HepG2 (cell line): ENCODE measurements at regions not wholly inside any gene's neighbourhood (a gene's known extent, or its start where the extent isn't known, plus 50 kb on each side); places are given as distances from the start of the nearest gene placed in this dataset.
A peak's percentile ranks its signal among the peaks of the same experiment; 100 is the strongest.

ENCODE experiments used
- ATAC-seq: fragments of 200-7000 bp; cut with Tn5 transposase; 3 replicates; pipeline ENCODE4 v1.9.1; 2020; ENCODE audit warnings: mild to moderate bottlenecking, moderate library complexity
- BruUV-seq: library from RNA; stranded (reverse); fragments of 400-500 nt; replicated peaks from 2 replicates; lab custom pipeline; 2021; lab: Mats Ljungman, UMichigan
- CTCF ChIA-PET: fragments of 300-600 bp; formaldehyde crosslinking; extraction: SDS; loops from one replicate; lab custom pipeline; 2021; ENCODE audit warnings: low total read pairs, inconsistent platforms, low intra/inter-chr PET ratio; lab: Yijun Ruan, JAX
- POLR2A ChIA-PET: fragments of 350-600 bp; sonication (Branson Sonifier 250); formaldehyde crosslinking; loops from one replicate; lab custom pipeline; 2020; ENCODE audit warnings: antibody characterized with exemption, inconsistent platforms; lab: Yijun Ruan, JAX
- DNase-seq: peaks from one replicate; pipeline ENCODE4 v3.0.0-alpha.2; 2015; ENCODE audit warnings: low spot score
- FAIRE-seq: peaks from 3 replicates; lab custom pipeline; 2011; peaks lifted over from hg19 to GRCh38; lab: Jason Lieb, UNC
- H2AFZ ChIP-seq: one replicate; pipeline ENCODE4 v1.6.1; 2011; ENCODE audit warnings: low read length, inconsistent platforms
- H3K27ac ChIP-seq: fragments of 300-600 bp; 3 replicates; pipeline ENCODE4 v1.8.0; 2011; ENCODE audit warnings: mixed run types, mild to moderate bottlenecking, mixed read lengths, low read length, inconsistent platforms; ENCODE audit not compliant: insufficient read depth; ENCODE audit errors: extremely low read length
- H3K27me3 ChIP-seq, 2 experiments: fragments of 200-600 bp in 1 of 2; 2 replicates in 1 of 2; 3 replicates in 1 of 2; pipeline versions ENCODE4 v1.6.0 to v1.8.0; 2011; ENCODE audit warnings: low read length in 2 of 2, mild to moderate bottlenecking in 2 of 2, moderate library complexity in 2 of 2, inconsistent platforms in 1 of 2; ENCODE audit not compliant: insufficient read depth in 2 of 2, control insufficient read depth in 1 of 2
- H3K36me3 ChIP-seq, 2 experiments: fragments of 200-600 bp in 1 of 2; replicated peaks in 1 of 2; 2 replicates in 1 of 2; 3 replicates in 1 of 2; pipeline versions ENCODE4 v1.5.1 to v1.8.0; 2011; ENCODE audit warnings: low read length in 2 of 2, inconsistent platforms in 1 of 2; ENCODE audit not compliant: insufficient read depth in 2 of 2, control insufficient read depth in 1 of 2
- H3K4me1 ChIP-seq: 2 replicates; pipeline ENCODE4 v1.5.1; 2012; ENCODE audit warnings: low read length, inconsistent platforms; ENCODE audit not compliant: insufficient read depth
- H3K4me2 ChIP-seq: 2 replicates; pipeline ENCODE4 v1.6.0; 2011; ENCODE audit warnings: low read depth, low read length, inconsistent platforms
- H3K4me3 ChIP-seq, 3 experiments: fragments of 200-600 bp in 1 of 3; sonication (generic), shearing (Covaris generic) in 1 of 3; replicated peaks in 1 of 3; 2 replicates each; pipeline ENCODE4 v1.5.1; 2011 to 2016; ENCODE audit warnings: low read length in 3 of 3, inconsistent platforms in 2 of 3, low read depth in 2 of 3, mild to moderate bottlenecking in 2 of 3, control low read depth in 1 of 3, mixed read lengths in 1 of 3; ENCODE audit not compliant: insufficient read depth in 1 of 3
- H3K79me2 ChIP-seq: one replicate; pipeline ENCODE4 v1.6.1; 2011; ENCODE audit warnings: low read length, inconsistent platforms; ENCODE audit not compliant: insufficient read depth
- H3K9ac ChIP-seq: 2 replicates; pipeline ENCODE4 v1.6.0; 2011; ENCODE audit warnings: mild to moderate bottlenecking, low read depth, low read length, inconsistent platforms; ENCODE audit not compliant: insufficient read depth
- H3K9me3 ChIP-seq: 2 replicates; pipeline ENCODE4 v1.5.1; 2012; ENCODE audit warnings: mild to moderate bottlenecking, low read length
- H4K20me1 ChIP-seq: 2 replicates; pipeline ENCODE4 v1.6.0; 2011; ENCODE audit warnings: inconsistent platforms, mild to moderate bottlenecking, low read length, moderate library complexity; ENCODE audit not compliant: insufficient read depth
- HOXD1 ChIP-seq: sonication (generic); formaldehyde crosslinking; IDR thresholded peaks from 2 replicates; pipeline ENCODE4 v1.5.0; 2020; ENCODE audit warnings: missing genetic modification reagents
- MAFF ChIP-seq: IDR thresholded peaks from 2 replicates; pipeline ENCODE4 v1.6.1; 2011; ENCODE audit warnings: low read depth, low read length, improper control_type of control experiment
- MAFK ChIP-seq, 2 experiments: IDR thresholded peaks in 1 of 2; conservative IDR thresholded peaks in 1 of 2; 2 replicates each; pipeline ENCODE4 v1.6.1; 2011; ENCODE audit warnings: improper control_type of control experiment in 2 of 2, low read length in 2 of 2
- NFYB ChIP-seq: sonication (generic); formaldehyde crosslinking; IDR thresholded peaks from 2 replicates; pipeline ENCODE4 v1.4.0; 2020; ENCODE audit warnings: missing genetic modification reagents
- SAFB2 ChIP-seq: sonication (generic); formaldehyde crosslinking; IDR thresholded peaks from 2 replicates; pipeline ENCODE4 v1.5.1; 2020; ENCODE audit warnings: missing genetic modification reagents, low read depth, mild to moderate bottlenecking, borderline replicate concordance
- SP5 ChIP-seq: IDR thresholded peaks from 2 replicates; pipeline ENCODE4 v1.6.1; 2016; ENCODE audit warnings: low read depth, borderline replicate concordance
- TAF15 ChIP-seq: fragments of 200-400 bp; formaldehyde crosslinking; IDR thresholded peaks from one replicate; pipeline ENCODE4 v1.6.1; 2018; ENCODE audit warnings: mild to moderate bottlenecking, low read depth, low read length; ENCODE audit not compliant: poor library complexity, severe bottlenecking
- TEAD2 ChIP-seq: sonication (generic); formaldehyde crosslinking; IDR thresholded peaks from 2 replicates; pipeline ENCODE4 v1.9.0; 2021; ENCODE audit warnings: missing genetic modification reagents
- ZBTB1 ChIP-seq: sonication (generic); formaldehyde crosslinking; IDR thresholded peaks from 2 replicates; pipeline ENCODE4 v1.4.0; 2020; ENCODE audit warnings: missing genetic modification reagents, borderline replicate concordance
- WGBS: methylation state at CpG from one replicate; pipeline ENCODE4 v1.1.6; 2017; ENCODE audit warnings: low lambda C conversion rate; 5-methylcytosine and 5-hydroxymethylcytosine counted together
- in situ Hi-C: cut with HindIII; loops from 2 replicates; pipeline ENCODE4 v1.10.0; 2017; ENCODE audit warnings: low pct_unique_long_range_greater_than_20kb; ENCODE audit not compliant: extremely low pct_ligation_motif_present
- intact Hi-C: fragments of 100-400 bp; cut with micrococcal nuclease; formaldehyde crosslinking; loops from one replicate; pipeline ENCODE4 v1.10.0; 2022; ENCODE audit not compliant: unreplicated experiment
- TF ChIP-seq, protein P1 (sequence below): IDR thresholded peaks from 2 replicates; pipeline ENCODE4 v1.6.1; 2016

DNA sequence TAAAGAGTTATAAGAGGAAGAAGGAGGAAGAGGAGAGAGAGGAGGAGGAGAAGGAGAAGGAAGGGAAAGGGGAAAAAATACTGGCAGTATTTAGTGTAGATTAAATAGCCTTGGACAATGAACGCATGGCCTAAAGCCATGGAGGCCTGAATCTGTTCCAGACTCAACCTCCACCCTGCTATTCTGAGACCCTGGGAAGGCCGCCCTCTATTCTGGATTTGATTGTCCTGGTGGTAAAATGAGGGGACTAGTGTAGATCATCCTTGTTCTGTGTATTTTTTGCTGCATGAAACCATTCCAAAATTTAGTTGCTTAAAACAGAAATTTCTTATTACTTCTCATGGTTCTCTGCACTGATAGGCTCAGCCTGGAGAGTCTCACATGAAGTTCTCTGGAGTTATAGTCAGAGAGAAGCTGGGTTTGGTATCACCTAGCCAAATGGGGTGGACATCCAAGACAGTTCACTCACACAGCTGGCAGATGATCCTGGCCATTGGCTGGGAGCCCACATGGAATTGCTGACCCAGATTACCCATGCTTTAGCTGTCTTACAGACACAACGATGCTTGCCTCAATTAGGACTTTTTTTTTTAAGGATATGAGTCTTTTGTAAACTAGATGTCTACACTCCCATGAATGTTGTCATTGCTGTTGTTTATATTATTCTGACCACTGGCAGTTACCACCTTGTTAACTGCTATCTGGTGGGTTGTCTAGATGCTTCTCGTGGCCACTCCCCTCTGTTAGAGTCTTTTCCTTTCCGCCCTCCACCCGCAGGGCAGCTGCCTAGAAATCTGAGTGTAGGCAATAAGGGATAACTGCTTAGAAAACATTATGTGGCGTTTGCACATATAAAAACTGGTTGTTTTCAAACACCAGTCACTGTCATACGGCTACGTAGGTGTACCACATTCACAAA is 149.9 kb downstream of the SST start:
- DNase-seq, result no peak
- POLR2A ChIA-PET, result no interaction called here
- no peak overlapping the region for H3K4me2 ChIP-seq
- TF ChIP-seq ZBTB1, result no peak
- no peaks in the 10 kb centered on the region for H3K27me3 ChIP-seq
- 48% methylated on average over 9 of the region's 9 CpGs for WGBS
- no peaks in the 10 kb centered on the region for H4K20me1 ChIP-seq
- no peak overlapping the region for H3K4me3 ChIP-seq
- CTCF ChIA-PET, result no interaction called here
- no peak for ATAC-seq
- H3K4me1 ChIP-seq, result no peaks in the 10 kb centered on the region
- intact Hi-C loops (no loop called here), in situ Hi-C loops (no loop called here)
- no peaks in the 10 kb centered on the region for H3K79me2 ChIP-seq
- no peak overlapping the region for H3K9ac ChIP-seq
- no peaks in the 10 kb centered on the region for H3K36me3 ChIP-seq
- BruUV-seq, result no TSS peak
- FAIRE-seq, result no peak
- H2AFZ ChIP-seq, result no peak overlapping the region
- no peak overlapping the region for H3K27ac ChIP-seq
- no peaks in the 10 kb centered on the region for H3K9me3 ChIP-seq

DNA sequence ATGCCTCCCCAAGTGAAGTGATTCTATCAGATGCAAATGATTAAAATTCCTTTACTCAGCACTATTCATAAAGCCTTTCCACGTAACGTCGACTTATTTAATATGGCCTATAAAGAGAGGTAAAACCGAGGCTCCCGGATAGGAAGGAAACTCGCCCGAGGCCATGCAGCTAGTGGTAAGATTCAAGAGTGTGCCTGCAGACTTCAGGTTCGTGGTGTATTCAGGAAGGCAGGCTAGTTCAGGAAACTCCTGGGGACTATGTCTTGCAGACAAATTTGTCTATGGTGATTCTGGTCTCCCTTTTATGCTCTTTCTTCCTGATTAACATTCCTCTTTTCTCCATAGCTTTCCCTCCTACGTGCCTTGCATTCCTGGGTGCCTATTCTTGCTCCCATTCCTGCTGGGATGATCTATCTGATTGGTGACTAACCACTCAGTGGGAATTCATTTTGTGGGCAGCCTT is 150.7 kb downstream of the SST start:
- intact Hi-C loops, result no loop called here
- in situ Hi-C loops, result no loop called here
- FAIRE-seq, result no peak

More for the DNA sequence above, 150.7 kb downstream of the SST start:
- TF ChIP-seq MAFF (peak; percentile 57; the same call in 1 of the 2 replicates), NFYB (no peak), MAFK (conservative IDR thresholded peaks at IDR 0.05 in 1 of 2, IDR thresholded peaks at IDR 0.05 in 1 of 2; ENCODE audit: low read length in 2 of 2) (peak; percentile 31 to 73; a peak in 3 of 4 replicates), SP5 (CRISPR knock-in tag) (no peak), TEAD2 (CRISPR knock-in tag) (no peak), TAF15 (no peak), SAFB2 (CRISPR knock-in tag) (no peak), HOXD1 (CRISPR knock-in tag) (no peak)
- TF ChIP-seq, protein P1, sequence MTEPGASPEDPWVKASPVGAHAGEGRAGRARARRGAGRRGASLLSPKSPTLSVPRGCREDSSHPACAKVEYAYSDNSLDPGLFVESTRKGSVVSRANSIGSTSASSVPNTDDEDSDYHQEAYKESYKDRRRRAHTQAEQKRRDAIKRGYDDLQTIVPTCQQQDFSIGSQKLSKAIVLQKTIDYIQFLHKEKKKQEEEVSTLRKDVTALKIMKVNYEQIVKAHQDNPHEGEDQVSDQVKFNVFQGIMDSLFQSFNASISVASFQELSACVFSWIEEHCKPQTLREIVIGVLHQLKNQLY (CRISPR knock-in tag), result no peak
- TF ChIP-seq, all 625 proteins: peak for 2
- H3K4me2 ChIP-seq, result no peak overlapping the region
- no peaks in the 10 kb centered on the region for H3K36me3 ChIP-seq
- no peak overlapping the region for H3K9ac ChIP-seq
- H3K27ac ChIP-seq, result no peak overlapping the region
- no peak overlapping the region for H3K4me3 ChIP-seq
- no peaks in the 10 kb centered on the region for H3K27me3 ChIP-seq
- WGBS, result 33% methylated on average over 9 of the region's 9 CpGs
- no TSS peak for BruUV-seq
- DNase-seq (no peak), ATAC-seq (no peak)
- CTCF ChIA-PET, result no interaction called here
- H2AFZ ChIP-seq, result no peak overlapping the region
- H3K9me3 ChIP-seq, result no peaks in the 10 kb centered on the region
- H3K79me2 ChIP-seq, result no peaks in the 10 kb centered on the region
- no peaks in the 10 kb centered on the region for H4K20me1 ChIP-seq
- H3K4me1 ChIP-seq, result no peaks in the 10 kb centered on the region
- POLR2A ChIA-PET, result no interaction called here
